ENCODE measurements at regions not wholly inside any gene's neighbourhood (a gene's known extent, or its start where the extent isn't known, plus 50 kb on each side); places are given as distances from the start of the nearest gene placed in this dataset.

GRCh38 chr4:123496421-123496820 lies 99.8 kb downstream of the SPRY1 start:
- TF ChIP-seq CTCF (IDR thresholded peaks at IDR 0.05; ENCODE audit: low read length) (no peak), EZH2 (IDR thresholded peaks at IDR 0.05; ENCODE audit: borderline replicate concordance, low read length) (no peak)
